GM23338 (cell line): ENCODE measurements at regions not wholly inside any gene's neighbourhood (a gene's known extent, or its start where the extent isn't known, plus 50 kb on each side); places are given as distances from the start of the nearest gene placed in this dataset.
A peak's percentile ranks its signal among the peaks of the same experiment; 100 is the strongest.

Experiments
- ATAC-seq: fragments of 200-7000 bp; cut with Tn5 transposase; 3 replicates; pipeline ENCODE4 v1.9.1; 2020
- DNase-seq: peaks from one replicate; pipeline ENCODE4 v3.0.0-alpha.2; 2015; ENCODE audit warnings: low spot score
- H2AFZ ChIP-seq: fragments of 200-600 bp; sonication (generic); 2 replicates; pipeline ENCODE4 v1.8.0; 2016; ENCODE audit warnings: antibody characterized with exemption, mild to moderate bottlenecking, moderate library complexity
- H3F3A ChIP-seq: fragments of 200-600 bp; sonication (generic); replicated peaks from 2 replicates; pipeline ENCODE4 v1.8.0; 2017; ENCODE audit warnings: antibody characterized with exemption, mixed run types, low read depth
- H3K27ac ChIP-seq: fragments of 200-600 bp; sonication (generic); 2 replicates; pipeline ENCODE4 v1.6.1; 2016; ENCODE audit warnings: low read depth
- H3K27me3 ChIP-seq: fragments of 200-600 bp; sonication (generic); 2 replicates; pipeline ENCODE4 v1.8.0; 2016; ENCODE audit warnings: mild to moderate bottlenecking, mixed run types, moderate library complexity; ENCODE audit not compliant: insufficient read depth
- H3K36me3 ChIP-seq: fragments of 200-600 bp; sonication (generic); 2 replicates; pipeline ENCODE4 v1.8.0; 2016; ENCODE audit warnings: mild to moderate bottlenecking; ENCODE audit not compliant: insufficient read depth
- H3K4me1 ChIP-seq: fragments of 200-600 bp; sonication (generic); 2 replicates; pipeline ENCODE4 v1.8.0; 2016; ENCODE audit warnings: mild to moderate bottlenecking, moderate library complexity; ENCODE audit not compliant: insufficient read depth
- H3K4me2 ChIP-seq: fragments of 200-600 bp; sonication (generic); 2 replicates; pipeline ENCODE4 v1.7.1; 2017; ENCODE audit warnings: mixed run types
- H3K4me3 ChIP-seq: fragments of 200-600 bp; sonication (generic); 2 replicates; pipeline ENCODE4 v1.6.1; 2016; ENCODE audit warnings: mixed run types
- H3K79me2 ChIP-seq: fragments of 200-600 bp; sonication (generic); replicated peaks from 2 replicates; pipeline ENCODE4 v1.8.0; 2017; ENCODE audit warnings: mild to moderate bottlenecking; ENCODE audit not compliant: insufficient read depth
- H3K9me2 ChIP-seq: fragments of 200-600 bp; sonication (generic); 2 replicates; pipeline ENCODE4 v1.8.0; 2017; ENCODE audit not compliant: insufficient read depth
- H4K20me1 ChIP-seq: fragments of 200-600 bp; sonication (generic); replicated peaks from 2 replicates; pipeline ENCODE4 v1.8.0; 2017; ENCODE audit warnings: mild to moderate bottlenecking; ENCODE audit not compliant: insufficient read depth
- H3K27ac Mint-ChIP-seq: 2 replicates; pipeline ENCODE4 v1.8.0; 2020; ENCODE audit warnings: inconsistent platforms, mild to moderate bottlenecking, moderate library complexity, mixed read lengths
- H3K27me3 Mint-ChIP-seq: 3 replicates; pipeline ENCODE4 v1.8.0; 2022; ENCODE audit warnings: low read depth, mild to moderate bottlenecking, moderate library complexity, mixed read lengths, inconsistent platforms; ENCODE audit not compliant: insufficient read depth, poor library complexity
- H3K36me3 Mint-ChIP-seq: 3 replicates; pipeline ENCODE4 v1.8.0; 2021; ENCODE audit warnings: low read depth, mild to moderate bottlenecking, inconsistent platforms, moderate library complexity, mixed read lengths
- H3K4me1 Mint-ChIP-seq: 3 replicates; pipeline ENCODE4 v1.8.0; 2020; ENCODE audit warnings: mild to moderate bottlenecking, inconsistent platforms, mixed read lengths
- H3K4me3 Mint-ChIP-seq: 3 replicates; pipeline ENCODE4 v1.8.0; 2021; ENCODE audit warnings: moderate library complexity, mild to moderate bottlenecking, inconsistent platforms, mixed read lengths
- H3K9me3 Mint-ChIP-seq: 3 replicates; pipeline ENCODE4 v1.8.0; 2020; ENCODE audit warnings: moderate library complexity, mild to moderate bottlenecking, inconsistent platforms, mixed read lengths
- CREB1 ChIP-seq: fragments of 250-450 bp; sonication (Bioruptor Pico); IDR thresholded peaks from 2 replicates; pipeline ENCODE4 v1.5.0; 2020; ENCODE audit warnings: low read depth, mild to moderate bottlenecking, moderate library complexity
- EZH2 ChIP-seq: fragments of 200-600 bp; sonication (generic); IDR thresholded peaks from one replicate; pipeline ENCODE4 v1.8.0; 2017; ENCODE audit warnings: antibody characterized with exemption, mild to moderate bottlenecking, low read depth; ENCODE audit not compliant: unreplicated experiment
- NANOG ChIP-seq: IDR thresholded peaks from 2 replicates; pipeline ENCODE4 v1.6.1; 2016; ENCODE audit warnings: antibody characterized with exemption, borderline replicate concordance
- POLR2AphosphoS5 ChIP-seq: IDR thresholded peaks from 2 replicates; pipeline ENCODE4 v1.6.1; 2016; ENCODE audit warnings: antibody characterized with exemption, low read depth
- ZNF114 ChIP-seq: fragments of 250-450 bp; sonication (Bioruptor Pico); IDR thresholded peaks from 2 replicates; pipeline ENCODE4 v1.5.0; 2020; ENCODE audit warnings: mild to moderate bottlenecking, moderate library complexity
- ZNF462 ChIP-seq: fragments of 250-450 bp; sonication (Bioruptor Pico); IDR thresholded peaks from 2 replicates; pipeline ENCODE4 v1.5.0; 2020; ENCODE audit warnings: mild to moderate bottlenecking, moderate library complexity

GRCh38 chr14:46322076-46322475 is 329.5 kb downstream of the RPL10L start:
- peaks cover 4% of the 10 kb centered on the region for H3K27me3 Mint-ChIP-seq

More at GRCh38 chr14:46322076-46322475, 329.5 kb downstream of the RPL10L start:
- Mint-ChIP-seq H3K9me3 (no peaks in the 10 kb centered on the region), H3K4me3 (no peak overlapping the region), H3K36me3 (no peaks in the 10 kb centered on the region), H3K4me1 (peaks cover 20% of the 10 kb centered on the region), H3K27ac (no peak overlapping the region)
- peak; percentile 96 for ATAC-seq
- H3K4me3 ChIP-seq = no peak overlapping the region
- H3K4me1 ChIP-seq = peaks cover 22% of the 10 kb centered on the region
- H3K27ac ChIP-seq = no peak overlapping the region
- H3K27me3 ChIP-seq = peaks cover 69% of the 10 kb centered on the region
- peak; percentile 92 for DNase-seq
- H3K4me2 ChIP-seq = peak overlapping the region; percentile 45; the same call in 1 of the 2 replicates
- no peaks in the 10 kb centered on the region for H4K20me1 ChIP-seq
- H2AFZ ChIP-seq = no peak overlapping the region
- TF ChIP-seq ZNF114 (CRISPR knock-in tag) (no peak), CREB1 (CRISPR knock-in tag) (peak; percentile 43; the same call in 1 of the 2 replicates), NANOG (peak; percentile 83), POLR2AphosphoS5 (peak; percentile 43; the same call in 1 of the 2 replicates), ZNF462 (no peak), EZH2 (no peak)
- no peaks in the 10 kb centered on the region for H3K36me3 ChIP-seq
- H3K79me2 ChIP-seq = no peaks in the 10 kb centered on the region
- H3K9me2 ChIP-seq = no peaks in the 10 kb centered on the region
- H3F3A ChIP-seq = no peaks in the 10 kb centered on the region
